ENCODE measurements at regions not wholly inside any gene's neighbourhood (a gene's known extent, or its start where the extent isn't known, plus 50 kb on each side); places are given as distances from the start of the nearest gene placed in this dataset.

- TF ChIP-seq CTCF (IDR thresholded peaks at IDR 0.05; ENCODE audit: poor library complexity) = peak; percentile 69
- no peak for TF ChIP-seq EZH2phosphoT487 (IDR thresholded peaks at IDR 0.05; ENCODE audit: low read depth, severe bottlenecking, unreplicated experiment)
- TF ChIP-seq EZH2 (IDR thresholded peaks at IDR 0.05; ENCODE audit: borderline replicate concordance) = no peak
- no peak overlapping the region for H2AFZ ChIP-seq
Measured at GRCh38 chr4:134906404-134907023, 704.9 kb upstream of the PABPC4L start.

GRCh38 chr4:134905061-134905460 lies 703.5 kb upstream of the PABPC4L start:
- TF ChIP-seq EZH2 (IDR thresholded peaks at IDR 0.05; ENCODE audit: borderline replicate concordance) (no peak), EZH2phosphoT487 (IDR thresholded peaks at IDR 0.05; ENCODE audit: low read depth, severe bottlenecking, unreplicated experiment) (no peak), CTCF (IDR thresholded peaks at IDR 0.05; ENCODE audit: poor library complexity) (no peak)
- Histone ChIP-seq H3K27me3 (no peaks in the 10 kb centered on the region), H3K9me3 (ENCODE audit: low read depth) (no peaks in the 10 kb centered on the region), H2AFZ (no peak overlapping the region), H3K36me3 (replicated peaks; ENCODE audit: insufficient read depth, low read depth) (no peaks in the 10 kb centered on the region), H4K20me1 (ENCODE audit: insufficient read depth, poor library complexity, severe bottlenecking) (no peaks in the 10 kb centered on the region), H3K4me2 (no peak overlapping the region), H3K9me2 (replicated peaks; ENCODE audit: insufficient read depth) (no peaks in the 10 kb centered on the region), H3K4me3 (no peak overlapping the region), H3K27ac (no peak overlapping the region), H3K4me1 (ENCODE audit: insufficient read depth) (no peaks in the 10 kb centered on the region), H3K79me2 (no peaks in the 10 kb centered on the region)
- DNase-seq (ENCODE audit: low spot score) = no peak
- 89% methylated on average over 1 of the region's 1 CpG for WGBS (ENCODE audit: low lambda C conversion rate, missing lambda C conversion rate)

More at GRCh38 chr4:134906404-134907023, 704.9 kb upstream of the PABPC4L start:
- DNase-seq (ENCODE audit: low spot score) = peak; percentile 51
- H3K27me3 ChIP-seq = no peaks in the 10 kb centered on the region
- no peak overlapping the region for H3K4me2 ChIP-seq
- no peak overlapping the region for H3K27ac ChIP-seq
- H3K9me3 ChIP-seq (ENCODE audit: low read depth) = no peaks in the 10 kb centered on the region
- H3K79me2 ChIP-seq = no peaks in the 10 kb centered on the region
- no peaks in the 10 kb centered on the region for H3K4me1 ChIP-seq (ENCODE audit: insufficient read depth)
- H3K4me3 ChIP-seq = no peak overlapping the region
- no peaks in the 10 kb centered on the region for H3K9me2 ChIP-seq (replicated peaks; ENCODE audit: insufficient read depth)
- 67% methylated on average over 2 of the region's 2 CpGs for WGBS (ENCODE audit: low lambda C conversion rate, missing lambda C conversion rate)
- H3K36me3 ChIP-seq (replicated peaks; ENCODE audit: insufficient read depth, low read depth) = no peaks in the 10 kb centered on the region
- H4K20me1 ChIP-seq (ENCODE audit: insufficient read depth, poor library complexity, severe bottlenecking) = no peaks in the 10 kb centered on the region

- 72% methylated on average over 2 of the region's 2 CpGs for WGBS (ENCODE audit: low lambda C conversion rate, missing lambda C conversion rate)
- no peak overlapping the region for H2AFZ ChIP-seq
Measured at GRCh38 chr4:134888156-134888555, 686.6 kb upstream of the PABPC4L start.

More at GRCh38 chr4:134888156-134888555, 686.6 kb upstream of the PABPC4L start:
- DNase-seq (ENCODE audit: low spot score) = no peak
- H4K20me1 ChIP-seq (ENCODE audit: insufficient read depth, poor library complexity, severe bottlenecking) = no peaks in the 10 kb centered on the region
- H3K4me3 ChIP-seq = no peak overlapping the region
- no peaks in the 10 kb centered on the region for H3K27me3 ChIP-seq
- no peaks in the 10 kb centered on the region for H3K9me3 ChIP-seq (ENCODE audit: low read depth)
- H3K4me1 ChIP-seq (ENCODE audit: insufficient read depth) = no peaks in the 10 kb centered on the region
- TF ChIP-seq CTCF (IDR thresholded peaks at IDR 0.05; ENCODE audit: poor library complexity) = no peak
- no peak for TF ChIP-seq EZH2 (IDR thresholded peaks at IDR 0.05; ENCODE audit: borderline replicate concordance)
- no peak for TF ChIP-seq EZH2phosphoT487 (IDR thresholded peaks at IDR 0.05; ENCODE audit: low read depth, severe bottlenecking, unreplicated experiment)
- H3K36me3 ChIP-seq (replicated peaks; ENCODE audit: insufficient read depth, low read depth) = no peaks in the 10 kb centered on the region
- H3K27ac ChIP-seq = no peak overlapping the region
- H3K79me2 ChIP-seq = no peaks in the 10 kb centered on the region
- no peak overlapping the region for H3K4me2 ChIP-seq
- H3K9me2 ChIP-seq (replicated peaks; ENCODE audit: insufficient read depth) = no peaks in the 10 kb centered on the region
